ENCODE measurements at regions not wholly inside any gene's neighbourhood (a gene's known extent, or its start where the extent isn't known, plus 50 kb on each side); places are given as distances from the start of the nearest gene placed in this dataset.

DNA sequence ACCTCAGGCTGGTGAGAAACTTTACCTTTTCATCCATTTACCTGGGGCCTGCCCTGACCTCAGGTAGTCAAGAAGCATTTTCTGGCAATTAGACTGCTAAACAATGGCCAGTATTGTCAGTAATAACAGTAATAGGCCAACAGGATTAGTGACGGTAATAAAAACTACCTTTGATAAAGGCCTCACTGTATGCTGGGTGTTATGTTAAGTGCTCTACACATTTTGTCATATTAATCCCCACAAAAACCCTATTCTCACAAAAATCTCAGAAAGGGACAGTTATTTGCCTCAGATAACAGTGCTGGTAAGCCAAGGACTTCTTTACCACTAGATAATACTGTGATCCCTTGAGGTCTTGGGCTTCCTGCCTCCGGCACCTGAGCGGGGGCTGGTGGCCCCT is 191.4 kb downstream of the FOXD2 start:
- Histone ChIP-seq H3K27me3 (ENCODE audit: insufficient read depth, low read length, poor library complexity, severe bottlenecking) (no peaks in the 10 kb centered on the region), H4K20me1 (ENCODE audit: insufficient read depth, low read length, poor library complexity, severe bottlenecking) (no peaks in the 10 kb centered on the region), H3K9ac (ENCODE audit: low read depth, low read length, poor library complexity, severe bottlenecking) (no peak overlapping the region), H3K4me1 (ENCODE audit: insufficient read depth, low read length, poor library complexity, severe bottlenecking) (no peaks in the 10 kb centered on the region), H3K9me2 (replicated peaks; ENCODE audit: low read depth, low read length) (no peaks in the 10 kb centered on the region), H3K9me3 (ENCODE audit: insufficient read depth, low read depth, low read length) (no peaks in the 10 kb centered on the region), H2AFZ (ENCODE audit: low read length) (no peak overlapping the region), H3K4me3 (ENCODE audit: low read length, poor library complexity, severe bottlenecking) (no peak overlapping the region), H3K79me2 (ENCODE audit: insufficient read depth, low read length) (no peaks in the 10 kb centered on the region), H3K36me3 (ENCODE audit: insufficient read depth, low read length) (no peaks in the 10 kb centered on the region), H3K4me2 (ENCODE audit: low read depth, low read length, poor library complexity, severe bottlenecking) (no peak overlapping the region), H3F3A (ENCODE audit: low read depth) (no peaks in the 10 kb centered on the region)
- TF ChIP-seq, protein P1, sequence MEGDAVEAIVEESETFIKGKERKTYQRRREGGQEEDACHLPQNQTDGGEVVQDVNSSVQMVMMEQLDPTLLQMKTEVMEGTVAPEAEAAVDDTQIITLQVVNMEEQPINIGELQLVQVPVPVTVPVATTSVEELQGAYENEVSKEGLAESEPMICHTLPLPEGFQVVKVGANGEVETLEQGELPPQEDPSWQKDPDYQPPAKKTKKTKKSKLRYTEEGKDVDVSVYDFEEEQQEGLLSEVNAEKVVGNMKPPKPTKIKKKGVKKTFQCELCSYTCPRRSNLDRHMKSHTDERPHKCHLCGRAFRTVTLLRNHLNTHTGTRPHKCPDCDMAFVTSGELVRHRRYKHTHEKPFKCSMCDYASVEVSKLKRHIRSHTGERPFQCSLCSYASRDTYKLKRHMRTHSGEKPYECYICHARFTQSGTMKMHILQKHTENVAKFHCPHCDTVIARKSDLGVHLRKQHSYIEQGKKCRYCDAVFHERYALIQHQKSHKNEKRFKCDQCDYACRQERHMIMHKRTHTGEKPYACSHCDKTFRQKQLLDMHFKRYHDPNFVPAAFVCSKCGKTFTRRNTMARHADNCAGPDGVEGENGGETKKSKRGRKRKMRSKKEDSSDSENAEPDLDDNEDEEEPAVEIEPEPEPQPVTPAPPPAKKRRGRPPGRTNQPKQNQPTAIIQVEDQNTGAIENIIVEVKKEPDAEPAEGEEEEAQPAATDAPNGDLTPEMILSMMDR (conservative IDR thresholded peaks at IDR 0.05; ENCODE audit: low read length), result no peak
- TF ChIP-seq EZH2phosphoT487 (IDR thresholded peaks at IDR 0.05; ENCODE audit: borderline replicate concordance), result no peak

DNA sequence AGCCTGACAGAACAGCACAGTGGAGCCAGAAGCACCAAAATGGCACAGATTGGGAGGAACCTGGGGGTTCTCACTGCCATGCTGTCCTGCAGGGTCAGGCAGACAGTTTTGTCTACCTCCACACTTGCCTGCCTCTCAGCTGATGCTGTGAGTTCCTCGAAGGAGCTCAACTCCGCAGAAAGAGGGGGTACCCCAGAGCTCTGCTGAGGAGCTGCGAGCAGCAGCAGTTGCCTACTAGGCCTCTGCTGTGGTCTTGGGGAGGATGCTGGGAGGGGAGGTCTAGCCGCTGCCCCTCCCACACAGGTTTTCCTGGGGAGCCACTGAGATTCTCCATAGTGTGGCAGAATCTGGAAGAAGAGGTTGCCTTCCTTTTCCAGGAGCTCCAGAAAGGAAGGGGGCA is 192.5 kb downstream of the FOXD2 start:
- H3K9me2 ChIP-seq (replicated peaks; ENCODE audit: low read depth, low read length), result no peaks in the 10 kb centered on the region
- TF ChIP-seq, protein P1 (conservative IDR thresholded peaks at IDR 0.05; ENCODE audit: low read length), result no peak
- TF ChIP-seq EZH2phosphoT487 (IDR thresholded peaks at IDR 0.05; ENCODE audit: borderline replicate concordance), result no peak
- H3K27me3 ChIP-seq (ENCODE audit: insufficient read depth, low read length, poor library complexity, severe bottlenecking), result no peaks in the 10 kb centered on the region
- no peak overlapping the region for H3K4me2 ChIP-seq (ENCODE audit: low read depth, low read length, poor library complexity, severe bottlenecking)
- H3K36me3 ChIP-seq (ENCODE audit: insufficient read depth, low read length), result no peaks in the 10 kb centered on the region
- no peaks in the 10 kb centered on the region for H3F3A ChIP-seq (ENCODE audit: low read depth)
- H3K4me3 ChIP-seq (ENCODE audit: low read length, poor library complexity, severe bottlenecking), result no peak overlapping the region
- no peaks in the 10 kb centered on the region for H3K4me1 ChIP-seq (ENCODE audit: insufficient read depth, low read length, poor library complexity, severe bottlenecking)
- no peaks in the 10 kb centered on the region for H3K9me3 ChIP-seq (ENCODE audit: insufficient read depth, low read depth, low read length)
- H3K79me2 ChIP-seq (ENCODE audit: insufficient read depth, low read length), result no peaks in the 10 kb centered on the region
- H2AFZ ChIP-seq (ENCODE audit: low read length), result no peak overlapping the region
- no peak overlapping the region for H3K9ac ChIP-seq (ENCODE audit: low read depth, low read length, poor library complexity, severe bottlenecking)
- no peaks in the 10 kb centered on the region for H4K20me1 ChIP-seq (ENCODE audit: insufficient read depth, low read length, poor library complexity, severe bottlenecking)

DNA sequence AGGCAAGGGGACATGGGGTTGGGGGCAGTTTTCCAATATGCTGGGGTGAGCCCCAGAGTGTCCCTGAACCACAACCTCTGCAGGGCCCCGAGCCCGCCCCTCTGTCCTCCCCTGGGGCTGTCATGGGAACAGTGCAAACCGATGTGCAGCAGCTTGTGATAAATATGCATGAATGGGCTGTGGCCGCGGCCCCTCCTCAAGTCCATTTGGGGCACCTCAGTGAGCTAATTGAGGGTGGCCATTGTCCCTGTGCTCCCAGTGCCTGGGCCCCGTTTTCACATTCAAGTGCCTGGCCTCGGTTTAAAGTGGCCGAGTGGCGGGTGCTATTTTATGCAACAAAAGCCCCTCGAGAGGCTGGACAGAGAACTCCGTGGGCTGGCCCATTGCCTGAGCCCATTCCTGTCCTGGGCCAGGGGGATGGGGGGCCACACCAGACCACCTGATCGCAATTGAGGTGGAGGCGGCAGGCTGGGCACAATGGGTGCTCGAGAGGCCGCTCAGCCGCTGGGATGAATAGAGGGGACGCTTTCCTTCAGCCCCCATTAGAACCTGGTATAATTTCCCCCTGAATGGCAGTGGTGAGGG is 193.7 kb downstream of the FOXD2 start:
- Histone ChIP-seq H3K9ac (ENCODE audit: low read depth, low read length, poor library complexity, severe bottlenecking) (no peak overlapping the region), H3K9me3 (ENCODE audit: insufficient read depth, low read depth, low read length) (no peaks in the 10 kb centered on the region), H3K27me3 (ENCODE audit: insufficient read depth, low read length, poor library complexity, severe bottlenecking) (no peaks in the 10 kb centered on the region), H3K9me2 (replicated peaks; ENCODE audit: low read depth, low read length) (no peaks in the 10 kb centered on the region), H3F3A (ENCODE audit: low read depth) (no peaks in the 10 kb centered on the region), H3K36me3 (ENCODE audit: insufficient read depth, low read length) (no peaks in the 10 kb centered on the region), H3K4me1 (ENCODE audit: insufficient read depth, low read length, poor library complexity, severe bottlenecking) (no peaks in the 10 kb centered on the region), H3K4me2 (ENCODE audit: low read depth, low read length, poor library complexity, severe bottlenecking) (no peak overlapping the region), H2AFZ (ENCODE audit: low read length) (no peak overlapping the region), H4K20me1 (ENCODE audit: insufficient read depth, low read length, poor library complexity, severe bottlenecking) (no peaks in the 10 kb centered on the region), H3K79me2 (ENCODE audit: insufficient read depth, low read length) (no peaks in the 10 kb centered on the region), H3K4me3 (ENCODE audit: low read length, poor library complexity, severe bottlenecking) (no peak overlapping the region)
- TF ChIP-seq EZH2phosphoT487 (IDR thresholded peaks at IDR 0.05; ENCODE audit: borderline replicate concordance), result no peak
- TF ChIP-seq, protein P1 (conservative IDR thresholded peaks at IDR 0.05; ENCODE audit: low read length), result no peak

All from Loucy (cell line).